HG02870 (cell line): ENCODE measurements at regions not wholly inside any gene's neighbourhood (a gene's known extent, or its start where the extent isn't known, plus 50 kb on each side); places are given as distances from the start of the nearest gene placed in this dataset.
"Not testable (repeated sequence)": the region's sequence is repeated elsewhere in the genome, so short reads cannot be mapped to it uniquely, and the experiment has no call there.

Experiments
- ATAC-seq: cut with Tn5 transposase; IDR thresholded peaks from one replicate; pipeline ENCODE4 v1.9.1; 2021; ENCODE audit warnings: mild to moderate bottlenecking, moderate library complexity; ENCODE audit not compliant: unreplicated experiment

DNA sequence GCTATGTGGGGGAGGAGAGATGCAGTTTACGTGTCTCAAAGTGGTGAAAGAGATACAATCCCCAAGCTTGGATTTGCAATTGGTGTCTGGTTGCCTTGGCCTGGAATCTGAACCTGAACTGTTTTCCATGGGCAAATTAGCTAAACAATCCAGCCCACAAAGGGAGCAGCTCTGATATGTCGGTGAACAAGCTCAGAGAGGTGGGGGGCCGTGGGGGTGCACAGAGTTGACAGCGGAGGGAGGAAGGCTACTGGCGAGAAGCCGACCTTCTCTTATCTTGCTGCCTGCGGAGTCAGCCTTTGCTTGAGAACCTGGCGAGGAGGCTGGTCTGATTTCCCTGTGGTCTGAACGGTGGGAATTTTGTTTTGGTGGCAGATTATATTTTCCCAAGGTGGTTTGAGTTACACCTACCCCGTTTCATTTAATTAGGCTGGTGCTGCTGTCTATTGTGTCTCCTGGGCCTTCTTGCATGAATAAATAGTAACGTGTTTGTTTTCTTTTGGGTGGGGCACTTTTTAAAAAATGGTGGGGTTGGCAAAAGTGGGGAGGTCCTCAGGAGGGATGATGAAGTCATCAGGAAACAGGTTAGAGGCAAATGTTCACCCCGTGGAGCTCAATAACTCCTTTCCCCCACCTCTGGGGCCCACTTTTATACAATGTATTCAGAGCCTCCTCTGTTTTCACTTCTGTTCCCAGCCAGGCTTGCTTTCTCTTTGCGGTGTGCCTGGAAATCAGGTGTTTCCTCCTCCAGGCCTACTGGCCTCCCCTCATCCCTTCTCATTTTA is 80.9 kb upstream of the IGFBP5 start:
- no peak for ATAC-seq

DNA sequence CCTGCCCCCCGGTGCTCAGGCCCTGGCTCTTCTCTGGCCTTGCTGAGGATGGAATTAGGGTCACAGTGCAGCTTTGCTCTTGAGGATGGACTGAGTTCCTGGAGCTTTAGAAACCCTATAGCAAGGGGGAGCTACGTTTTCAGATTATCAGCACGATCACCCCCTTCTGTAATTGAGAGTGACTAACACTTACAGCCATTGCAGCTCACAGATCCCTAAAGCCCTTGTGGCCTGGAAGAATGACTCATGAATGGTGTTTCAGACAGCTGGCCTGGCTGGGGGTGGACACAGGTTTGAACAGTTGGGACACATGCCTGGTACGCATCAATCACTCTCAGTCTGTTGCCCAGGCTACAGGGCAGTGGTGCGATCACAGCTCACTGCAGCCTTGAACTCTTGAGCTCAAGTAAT is 79.7 kb upstream of the IGFBP5 start:
- no peak for ATAC-seq

DNA sequence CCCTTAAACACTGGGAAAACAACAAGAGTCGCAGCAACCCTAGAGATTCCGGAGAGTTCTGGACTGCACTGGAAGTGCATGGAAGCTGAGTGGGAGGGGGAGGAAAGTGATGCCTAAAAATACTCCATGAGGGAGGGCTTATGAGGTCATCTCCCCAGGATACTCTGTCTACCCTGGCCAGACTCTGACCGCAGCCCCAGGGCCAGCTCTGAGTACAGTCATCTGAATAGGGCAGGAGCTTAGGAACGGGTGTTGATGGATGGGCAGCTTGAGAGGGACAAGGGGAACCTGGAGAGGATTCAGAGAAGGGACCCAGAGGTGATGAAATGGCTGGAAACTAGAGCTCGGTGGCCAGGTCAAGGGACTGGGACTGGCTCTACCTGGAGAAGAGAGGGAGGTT is 79.3 kb upstream of the IGFBP5 start:
- ATAC-seq, result no peak

DNA sequence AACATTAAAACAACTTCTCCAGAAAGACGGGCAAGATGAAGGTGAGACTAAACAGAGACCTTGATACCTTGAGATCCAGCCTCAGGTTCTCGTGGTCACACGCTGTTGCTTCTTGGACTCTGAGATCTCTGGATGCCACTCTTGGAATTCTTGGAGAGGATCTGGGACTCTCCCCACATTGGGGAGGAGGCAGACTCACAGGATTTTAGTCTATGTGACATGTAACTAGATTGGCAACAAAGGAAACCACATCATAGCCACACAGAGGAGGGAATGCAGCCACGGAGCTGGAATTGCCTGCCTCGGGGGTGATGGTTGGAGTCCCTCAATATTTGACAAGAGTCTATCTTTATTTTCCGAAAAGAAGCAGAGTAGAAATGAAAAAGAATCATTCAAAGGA is 78.8 kb upstream of the IGFBP5 start:
- no peak for ATAC-seq

DNA sequence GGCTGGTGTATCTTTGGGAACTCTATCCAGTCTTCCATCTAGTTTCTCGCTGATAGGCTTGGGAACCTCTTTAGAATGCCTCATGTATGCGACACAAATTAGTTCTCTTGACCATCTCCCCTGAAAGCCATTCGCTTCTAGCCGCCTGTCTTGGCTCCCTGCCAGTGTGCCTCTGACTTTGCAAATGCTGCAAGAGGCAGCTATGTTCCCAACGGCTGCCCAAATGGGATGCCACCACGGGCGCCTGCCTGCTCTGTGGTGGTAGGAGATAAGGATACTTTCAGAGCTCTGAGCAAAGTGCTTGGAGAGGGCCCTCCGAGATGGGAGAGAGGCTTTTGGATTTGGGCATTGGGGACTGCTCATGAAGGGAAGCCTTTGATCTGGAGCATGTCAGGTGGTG is 77.7 kb upstream of the IGFBP5 start:
- no peak for ATAC-seq

DNA sequence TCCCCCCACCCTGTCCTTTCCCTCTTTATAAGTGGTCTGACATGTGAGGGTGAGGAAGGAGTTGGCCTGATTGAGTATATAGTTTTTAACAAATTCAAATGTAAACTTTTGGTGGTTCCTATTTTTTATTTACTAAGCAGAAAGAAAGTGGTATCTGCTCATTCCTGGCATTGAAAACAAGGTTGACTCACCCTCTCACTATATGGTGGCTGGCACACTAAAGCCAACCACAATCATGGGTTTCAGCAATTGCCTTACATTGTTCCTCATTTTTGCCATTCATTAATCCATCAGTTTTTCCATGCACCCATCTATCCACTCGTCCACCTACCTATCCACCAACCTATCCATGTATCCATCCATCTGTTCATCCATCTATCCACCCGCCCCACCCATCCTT is 75.4 kb upstream of the IGFBP5 start:
- ATAC-seq, result no peak

DNA sequence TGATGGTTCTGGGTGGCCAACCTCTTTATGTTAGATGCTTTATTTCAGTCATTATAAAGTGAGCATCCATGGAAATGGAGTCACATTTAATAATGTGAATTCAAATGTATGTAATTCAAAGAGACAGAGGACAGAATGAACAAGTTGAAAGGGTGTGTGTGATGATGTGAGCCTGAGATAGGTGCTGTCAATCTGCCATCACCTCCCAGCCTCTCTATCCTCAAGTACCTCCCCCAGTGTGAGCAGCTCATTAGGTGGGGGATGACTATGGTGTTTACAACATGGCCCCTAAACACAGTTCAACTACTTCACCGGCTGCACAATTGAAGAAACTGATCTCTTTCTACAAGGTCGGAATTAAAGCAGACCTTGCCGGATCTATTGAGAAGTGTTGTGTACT is 74.7 kb upstream of the IGFBP5 start:
- ATAC-seq, result no peak

DNA sequence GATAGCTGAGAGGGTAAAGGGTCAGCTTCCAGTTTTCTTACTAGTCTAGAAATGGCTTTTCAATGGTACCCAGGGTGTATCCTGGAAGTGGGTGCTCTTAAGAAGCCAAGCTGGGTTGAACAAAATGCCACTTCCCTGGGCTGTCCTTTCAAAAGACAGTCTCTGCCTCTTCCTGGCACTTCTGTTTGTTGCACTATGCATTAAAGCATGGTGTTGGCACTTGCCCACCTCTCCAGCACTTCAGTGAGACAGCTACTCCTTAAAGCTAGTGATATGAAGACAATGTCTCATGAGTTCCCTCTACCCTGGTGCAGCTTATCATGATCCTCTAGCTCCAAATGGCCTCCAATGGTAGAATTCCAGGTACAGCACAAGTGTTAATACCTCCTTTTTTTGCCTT is 74.3 kb upstream of the IGFBP5 start:
- no peak for ATAC-seq

DNA sequence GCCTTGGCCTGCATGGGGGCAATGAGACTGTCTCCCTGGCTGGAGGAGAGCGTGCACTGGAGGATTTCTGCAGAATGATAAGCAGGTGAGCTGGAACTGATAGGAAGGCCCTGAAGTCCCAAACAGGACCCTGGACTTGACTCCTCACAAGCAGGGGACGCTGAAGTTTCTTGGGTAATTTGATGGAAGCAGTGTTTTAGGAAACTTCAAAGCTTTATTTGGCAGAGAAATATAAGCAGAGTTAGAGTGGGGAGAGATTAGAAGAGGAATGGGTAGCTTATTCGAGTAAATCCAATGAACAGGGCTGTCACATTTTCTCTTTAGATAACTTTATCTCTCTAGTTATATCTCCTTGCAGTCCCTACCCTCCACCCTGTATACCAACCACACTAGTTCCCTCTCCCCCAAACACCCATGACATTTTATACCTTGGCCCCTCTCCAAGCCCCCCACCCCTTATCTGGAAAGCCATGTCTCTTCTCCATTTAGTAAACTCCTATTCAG is 73.6 kb upstream of the IGFBP5 start:
- no peak for ATAC-seq

DNA sequence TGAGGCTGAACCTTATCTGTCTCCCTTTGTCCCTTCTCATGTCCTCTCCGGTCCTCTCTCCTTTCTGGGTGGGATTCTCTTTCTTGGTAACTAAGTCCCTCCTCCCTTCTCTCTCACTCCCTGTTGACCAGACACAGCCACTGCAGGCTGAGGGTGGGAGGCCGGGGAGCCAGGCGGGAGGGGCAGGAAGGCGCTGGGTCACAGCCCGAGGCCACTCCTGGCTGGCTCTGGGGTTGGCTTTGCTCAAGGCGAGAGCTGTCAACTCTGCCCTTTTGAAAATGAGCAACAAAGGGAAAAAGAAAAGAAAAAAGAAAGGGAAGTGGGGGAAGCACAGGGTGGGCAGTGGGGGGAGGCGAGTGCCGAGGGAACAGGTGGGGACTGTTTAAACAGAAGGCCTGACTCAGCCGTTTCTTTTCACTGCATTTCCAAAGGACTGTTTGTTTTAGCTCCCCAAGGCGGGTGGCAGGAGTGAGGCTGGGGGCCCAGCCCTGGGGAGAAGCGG is 70.5 kb upstream of the IGFBP5 start:
- ATAC-seq, result no peak

DNA sequence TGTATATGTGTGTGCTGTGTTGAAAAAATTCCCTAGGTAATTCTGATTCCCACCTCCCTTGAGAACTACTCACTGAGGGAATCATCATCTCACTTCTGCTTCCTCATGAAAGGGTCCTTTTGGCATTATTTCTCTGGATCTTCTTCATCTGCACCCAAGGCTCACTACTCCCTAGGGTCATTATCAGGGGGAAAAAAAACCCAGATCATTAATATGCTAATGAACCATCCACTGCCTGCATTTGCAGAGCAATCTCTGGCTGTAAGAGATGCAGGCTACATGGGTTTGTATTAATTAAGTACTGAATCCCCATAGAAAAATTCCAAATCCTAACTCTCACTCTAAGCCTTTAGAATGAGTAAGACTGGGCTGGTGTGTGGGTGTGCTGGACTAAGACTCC is 68.0 kb upstream of the IGFBP5 start:
- ATAC-seq, result no peak

DNA sequence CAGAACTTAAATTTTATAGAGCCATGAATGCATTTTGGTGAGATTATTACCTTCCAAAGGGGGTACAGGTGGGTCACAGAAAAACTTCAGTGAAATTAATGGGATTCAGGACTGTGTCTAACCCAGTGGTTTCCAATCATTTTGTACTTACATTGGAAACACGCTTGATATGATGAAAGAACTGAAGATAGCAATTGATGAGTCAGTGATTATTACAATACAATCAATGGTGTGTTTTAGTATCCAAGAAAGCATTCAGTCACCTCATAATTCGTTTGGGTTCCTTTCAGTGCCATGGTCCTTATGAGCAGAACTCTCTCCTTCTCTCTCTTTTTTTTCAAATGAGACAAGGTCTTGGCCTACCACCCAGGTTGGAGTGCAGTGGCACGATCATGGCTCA is 66.5 kb upstream of the IGFBP5 start:
- ATAC-seq, result no peak

DNA sequence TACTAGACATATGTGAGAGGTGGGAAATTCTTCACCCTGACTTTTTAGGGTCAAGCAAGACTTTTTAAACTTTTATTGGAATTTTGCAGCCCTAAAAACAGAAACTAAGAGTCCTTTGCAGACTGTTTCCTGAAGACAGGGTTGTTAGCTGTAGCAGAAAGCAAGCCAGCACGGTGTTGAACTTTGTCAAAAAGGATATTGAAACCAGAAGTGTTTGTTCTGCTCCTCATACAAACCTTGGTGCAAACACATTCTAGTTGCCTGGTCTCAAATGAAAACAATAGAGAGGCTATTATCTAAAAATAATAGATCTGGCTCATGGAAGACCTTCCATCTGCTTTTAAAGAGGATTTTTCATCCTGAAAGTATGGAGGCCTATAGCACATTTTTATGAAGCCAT is 65.8 kb upstream of the IGFBP5 start:
- ATAC-seq, result no peak

DNA sequence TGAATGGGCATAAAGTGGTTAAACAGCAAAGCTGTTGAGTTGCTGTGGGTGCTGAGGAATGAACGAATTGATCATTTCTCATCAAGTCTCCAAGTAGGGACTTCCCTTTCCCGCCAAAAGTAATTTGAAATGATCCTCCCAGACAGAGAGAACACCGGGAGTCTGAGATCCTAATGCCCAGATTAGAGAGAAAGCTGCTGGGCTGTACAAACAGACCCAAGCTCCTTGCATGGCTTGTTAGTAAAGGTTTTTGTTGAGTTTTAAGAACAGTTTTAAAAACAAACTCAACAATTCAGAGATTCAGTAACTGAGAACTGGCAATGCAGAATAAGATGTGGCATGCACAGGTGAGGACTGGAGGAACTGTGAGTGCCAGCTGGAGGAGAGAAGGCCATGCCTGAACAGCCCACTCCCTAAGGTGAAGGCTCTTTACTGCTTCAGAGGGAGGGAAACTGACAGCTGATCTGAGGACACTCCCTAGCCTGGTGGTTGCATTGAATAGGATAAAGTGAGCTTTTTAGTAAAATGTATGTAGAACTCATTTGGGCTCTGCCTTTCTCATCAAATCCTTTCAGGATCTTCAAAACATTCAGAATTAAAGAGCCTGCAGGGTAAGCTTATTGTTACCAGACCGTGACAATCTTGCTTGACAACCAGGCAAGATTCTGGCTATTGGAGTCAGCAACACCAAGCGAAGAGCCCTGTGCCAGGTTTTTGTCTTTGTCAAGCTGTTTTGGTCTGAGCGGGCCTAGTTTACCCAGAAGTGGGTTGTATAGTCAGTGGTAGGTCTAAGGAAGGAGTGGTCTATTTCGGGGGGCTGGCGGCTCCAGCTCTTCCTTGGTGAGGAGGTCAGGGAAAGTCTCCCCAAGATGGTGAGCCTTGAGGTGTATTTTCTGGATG is 63.2 kb upstream of the IGFBP5 start:
- no peak for ATAC-seq

DNA sequence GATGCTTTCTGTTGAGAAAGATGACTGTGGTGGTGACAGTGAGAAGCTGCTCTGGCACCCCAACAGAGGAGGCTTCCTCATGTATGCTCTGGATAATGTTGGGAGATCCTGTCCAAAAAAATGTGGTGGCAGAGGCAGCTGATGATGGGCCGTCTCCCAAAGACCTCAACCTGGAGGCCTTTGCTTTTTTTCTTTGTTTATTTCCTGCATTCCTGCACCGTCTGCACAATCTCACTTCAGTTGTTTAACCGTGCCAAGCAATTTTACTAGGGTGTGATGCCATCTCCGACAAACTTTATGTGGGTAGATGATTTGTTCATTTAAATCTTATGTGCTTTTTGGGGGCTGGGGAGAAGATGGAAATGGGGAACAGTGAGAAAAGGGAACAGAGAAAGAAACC is 62.2 kb upstream of the IGFBP5 start:
- no peak for ATAC-seq

DNA sequence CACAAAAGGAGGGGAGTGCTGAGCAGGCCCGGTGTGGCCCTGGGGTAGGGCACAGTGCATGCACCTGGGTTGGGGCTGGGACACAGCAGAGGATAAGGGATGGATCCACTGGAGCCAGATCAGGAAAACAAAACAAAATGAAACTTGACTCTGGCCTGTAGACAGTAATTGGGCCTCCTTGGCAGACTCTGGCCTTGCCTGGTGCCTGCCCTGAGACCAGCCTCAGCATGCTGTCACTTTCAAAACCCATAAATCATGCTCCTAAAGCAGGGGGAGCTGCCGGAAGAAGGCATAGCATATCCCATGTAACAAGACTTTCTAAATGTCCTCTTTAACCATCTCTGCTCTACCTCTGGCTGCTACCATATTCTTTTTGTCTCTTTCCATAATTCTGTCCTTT is 61.1 kb upstream of the IGFBP5 start:
- no peak for ATAC-seq

DNA sequence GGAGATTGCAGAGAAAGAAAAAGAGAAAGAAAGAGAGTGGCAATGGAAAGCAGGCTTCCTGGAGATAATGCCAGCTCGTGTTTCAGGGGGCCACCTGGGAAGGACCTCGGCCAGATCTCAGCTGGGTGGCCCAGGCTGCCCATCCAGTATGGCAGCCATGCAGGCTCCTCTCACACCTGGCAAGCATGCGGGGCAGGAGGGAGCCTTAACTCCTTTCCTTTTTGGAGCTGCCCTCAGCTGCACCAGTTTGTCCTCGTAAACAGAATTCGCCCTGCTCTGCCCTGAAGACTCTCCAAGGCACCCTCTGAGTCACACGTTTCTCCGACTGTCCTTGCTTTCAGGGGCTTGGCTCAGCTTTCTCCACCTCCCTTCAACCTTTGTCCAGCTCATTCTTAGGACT is 59.5 kb upstream of the IGFBP5 start:
- ATAC-seq, result no peak

DNA sequence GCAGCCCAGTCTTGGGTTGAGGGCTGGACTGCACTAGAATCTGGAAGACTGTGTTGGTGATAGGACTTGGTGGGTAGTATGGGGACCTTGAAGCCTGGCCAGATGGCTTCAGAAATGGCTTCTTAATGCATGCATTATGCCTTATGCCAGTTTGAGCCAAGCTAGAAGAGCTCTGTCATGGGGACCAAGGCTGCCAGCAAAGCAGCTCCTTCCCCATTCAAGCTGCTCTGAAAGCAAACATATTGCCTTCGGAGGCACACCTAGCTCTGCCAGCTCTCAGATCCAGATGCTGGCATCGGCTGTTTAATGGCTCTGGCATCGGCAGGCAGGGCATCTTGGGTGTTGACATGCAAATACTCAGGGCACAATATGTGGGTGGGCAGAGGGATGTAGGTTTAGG is 59.0 kb upstream of the IGFBP5 start:
- ATAC-seq, result no peak

DNA sequence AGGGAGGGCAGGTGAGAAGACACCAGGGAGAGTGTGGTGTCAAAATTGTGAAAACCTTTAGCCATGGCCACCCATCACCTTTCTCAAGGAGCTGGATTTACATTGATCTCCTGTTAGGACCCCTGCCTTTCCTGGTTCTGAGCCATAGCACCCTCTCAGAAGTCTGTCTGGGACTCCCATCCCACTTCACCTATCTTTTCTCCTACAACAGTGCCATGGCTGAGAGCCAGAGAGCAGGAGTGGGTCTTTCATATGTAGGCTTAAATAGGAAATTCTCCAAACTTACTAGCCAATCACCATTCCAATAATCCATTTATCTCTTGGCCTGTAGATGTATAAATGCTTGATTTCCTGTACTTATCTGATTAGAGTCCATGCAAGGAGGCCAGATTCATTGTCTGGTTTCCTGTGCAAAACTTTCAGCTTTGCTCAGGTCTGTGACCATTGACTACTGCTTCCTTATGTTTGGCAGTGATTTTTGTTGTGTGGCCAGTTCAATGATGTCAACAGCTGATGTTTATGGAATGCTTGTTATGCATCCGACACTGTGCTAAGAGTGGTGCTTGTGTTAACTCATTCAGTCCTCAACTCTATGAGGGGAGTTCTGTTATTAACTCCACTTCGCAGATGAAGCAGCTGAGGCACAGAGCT is 57.6 kb upstream of the IGFBP5 start:
- no peak for ATAC-seq

DNA sequence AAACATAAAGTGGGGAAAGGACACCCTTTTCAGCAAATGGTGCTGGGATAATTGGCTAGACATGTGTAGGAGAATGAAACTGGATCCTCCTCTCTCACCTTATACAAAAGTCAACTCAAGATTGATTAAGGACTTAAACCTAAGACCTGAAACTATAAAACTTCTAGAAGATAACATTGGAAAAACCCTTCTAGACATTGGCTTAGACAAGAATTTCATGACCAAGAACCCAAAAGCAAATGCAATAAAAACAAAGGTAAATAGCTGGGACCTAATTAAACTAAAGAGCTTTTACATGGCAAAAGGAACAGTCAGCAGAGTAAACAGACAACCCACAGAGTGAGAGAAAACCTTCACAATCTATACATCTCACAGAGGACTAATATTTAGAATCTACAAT is 55.4 kb upstream of the IGFBP5 start:
- not testable (repeated sequence) for ATAC-seq

DNA sequence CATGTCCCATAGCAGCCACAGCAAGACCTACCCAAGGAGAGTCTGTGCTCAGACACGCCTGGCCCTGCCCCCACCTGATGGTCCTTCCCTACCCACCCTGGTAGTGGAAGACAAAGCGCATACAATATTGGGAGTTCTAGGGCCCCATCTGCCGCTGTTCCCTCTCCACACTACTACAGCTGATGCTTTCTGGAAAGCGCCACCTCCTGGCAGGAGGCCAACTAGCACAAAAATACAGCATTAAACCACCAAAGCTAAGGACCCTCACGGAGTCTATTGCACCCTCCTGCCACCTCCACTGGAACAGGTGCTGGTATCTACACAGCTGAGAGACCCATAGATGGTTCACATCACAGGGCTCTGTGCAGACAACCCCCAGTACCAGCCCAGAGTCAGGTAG is 50.9 kb upstream of the IGFBP5 start:
- ATAC-seq, result not testable (repeated sequence)
